ENCODE measurements at regions not wholly inside any gene's neighbourhood (a gene's known extent, or its start where the extent isn't known, plus 50 kb on each side); places are given as distances from the start of the nearest gene placed in this dataset.

DNA sequence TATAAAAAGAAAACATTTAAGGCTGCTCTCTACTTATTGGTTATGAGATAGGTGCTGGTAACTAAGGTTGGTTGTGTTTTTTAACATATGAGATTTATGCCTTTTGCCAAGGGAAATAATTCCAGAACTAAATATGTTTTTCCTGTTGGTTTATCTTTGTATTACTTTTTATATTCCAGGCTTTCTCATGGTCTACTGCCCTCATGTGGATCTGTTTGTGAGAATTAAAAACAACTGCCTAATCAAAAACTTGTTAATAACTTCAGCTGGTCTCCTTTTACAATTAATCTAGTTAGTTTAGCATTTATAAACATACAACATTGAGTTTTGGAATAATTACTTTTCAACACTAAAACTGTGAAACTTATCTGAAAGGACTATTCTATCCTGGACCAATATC is 1208.3 kb downstream of the ADGRL3 start:
- TF ChIP-seq, protein P1, sequence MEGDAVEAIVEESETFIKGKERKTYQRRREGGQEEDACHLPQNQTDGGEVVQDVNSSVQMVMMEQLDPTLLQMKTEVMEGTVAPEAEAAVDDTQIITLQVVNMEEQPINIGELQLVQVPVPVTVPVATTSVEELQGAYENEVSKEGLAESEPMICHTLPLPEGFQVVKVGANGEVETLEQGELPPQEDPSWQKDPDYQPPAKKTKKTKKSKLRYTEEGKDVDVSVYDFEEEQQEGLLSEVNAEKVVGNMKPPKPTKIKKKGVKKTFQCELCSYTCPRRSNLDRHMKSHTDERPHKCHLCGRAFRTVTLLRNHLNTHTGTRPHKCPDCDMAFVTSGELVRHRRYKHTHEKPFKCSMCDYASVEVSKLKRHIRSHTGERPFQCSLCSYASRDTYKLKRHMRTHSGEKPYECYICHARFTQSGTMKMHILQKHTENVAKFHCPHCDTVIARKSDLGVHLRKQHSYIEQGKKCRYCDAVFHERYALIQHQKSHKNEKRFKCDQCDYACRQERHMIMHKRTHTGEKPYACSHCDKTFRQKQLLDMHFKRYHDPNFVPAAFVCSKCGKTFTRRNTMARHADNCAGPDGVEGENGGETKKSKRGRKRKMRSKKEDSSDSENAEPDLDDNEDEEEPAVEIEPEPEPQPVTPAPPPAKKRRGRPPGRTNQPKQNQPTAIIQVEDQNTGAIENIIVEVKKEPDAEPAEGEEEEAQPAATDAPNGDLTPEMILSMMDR (IDR thresholded peaks at IDR 0.05): no peak
- no peak for DNase-seq (ENCODE audit: low spot score)
- Histone ChIP-seq H3K4me3 (no peak overlapping the region), H3K27ac (no peak overlapping the region)

DNA sequence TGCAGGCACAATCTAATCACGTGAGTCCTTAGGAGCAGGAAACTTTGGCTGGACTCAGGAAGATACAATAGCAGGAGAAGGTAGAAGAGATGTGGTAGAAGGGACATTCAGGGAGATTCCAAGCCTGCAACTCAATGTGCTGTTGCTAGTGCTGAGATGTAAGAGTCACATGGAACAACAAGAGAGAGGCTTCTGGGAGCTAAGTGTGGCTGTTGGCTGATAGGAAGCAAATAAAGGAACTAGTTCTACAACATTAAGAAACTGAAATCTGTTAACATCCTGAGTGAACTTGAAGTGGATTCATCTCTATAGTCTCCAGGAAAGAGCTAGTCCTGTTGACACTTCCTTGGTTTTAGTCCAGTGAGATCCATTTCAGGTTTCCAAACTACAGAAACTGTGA is 1207.4 kb downstream of the ADGRL3 start:
- DNase-seq (ENCODE audit: low spot score): no peak
- Histone ChIP-seq H3K4me3 (no peak overlapping the region), H3K27ac (no peak overlapping the region)
- TF ChIP-seq, protein P1 (IDR thresholded peaks at IDR 0.05): no peak

DNA sequence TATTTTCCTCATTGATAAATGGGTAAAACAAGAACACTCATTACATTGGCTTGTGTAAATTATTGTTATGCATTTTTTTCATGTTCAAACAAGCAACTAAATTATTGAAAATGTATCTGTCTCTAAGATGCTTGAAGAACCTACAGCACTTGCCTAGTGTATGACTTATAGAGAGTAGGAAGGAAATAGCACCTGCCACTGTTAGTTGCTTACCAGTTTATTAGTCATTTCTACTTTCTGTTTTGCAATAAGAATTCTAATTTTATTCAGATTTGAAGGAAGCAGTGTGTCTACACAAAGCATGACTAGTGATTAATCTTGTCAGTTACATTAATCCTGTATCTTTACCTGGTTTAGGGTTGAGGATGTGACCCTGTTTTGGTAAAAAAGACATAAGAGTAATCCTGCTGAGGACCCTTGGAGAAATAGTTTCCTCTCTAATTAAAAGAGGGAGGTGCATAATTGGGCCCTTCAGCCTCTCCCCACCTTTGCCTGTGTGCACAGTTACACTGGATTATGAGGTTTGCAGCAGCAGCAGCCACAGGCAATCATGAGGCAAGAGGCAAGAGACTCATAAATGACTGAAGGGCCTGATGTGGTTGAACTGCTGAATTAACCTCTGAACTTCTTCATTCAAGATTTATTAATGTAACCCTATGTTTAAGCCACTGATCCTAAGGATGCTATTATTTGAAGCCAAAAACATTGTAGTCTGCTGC is 1202.1 kb downstream of the ADGRL3 start:
- no peak for DNase-seq (ENCODE audit: low spot score)
- Histone ChIP-seq H3K4me3 (no peak overlapping the region), H3K27ac (no peak overlapping the region)
- TF ChIP-seq, protein P1 (IDR thresholded peaks at IDR 0.05): no peak

DNA sequence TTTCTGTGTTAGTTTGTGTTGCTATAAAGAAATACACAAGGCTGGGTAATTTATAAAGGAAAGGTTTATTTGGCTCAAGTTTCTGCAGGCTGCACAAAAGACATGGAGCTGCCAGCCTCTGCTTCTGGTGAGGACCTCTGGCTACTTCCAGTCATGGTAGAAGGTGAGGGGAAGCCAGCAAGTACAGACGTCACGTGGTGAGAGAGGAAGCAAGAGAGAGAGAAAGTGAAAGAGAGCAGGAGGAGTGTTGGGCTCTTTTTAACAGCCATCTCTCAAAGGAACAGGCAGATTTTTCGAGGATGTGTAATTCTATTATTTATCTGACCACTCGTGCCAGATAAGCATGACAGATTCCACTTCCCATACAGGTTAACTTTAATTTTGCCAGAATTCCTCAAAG is 1199.1 kb downstream of the ADGRL3 start:
- TF ChIP-seq, protein P1 (IDR thresholded peaks at IDR 0.05): no peak
- Histone ChIP-seq H3K4me3 (no peak overlapping the region), H3K27ac (no peak overlapping the region)
- no peak for DNase-seq (ENCODE audit: low spot score)

DNA sequence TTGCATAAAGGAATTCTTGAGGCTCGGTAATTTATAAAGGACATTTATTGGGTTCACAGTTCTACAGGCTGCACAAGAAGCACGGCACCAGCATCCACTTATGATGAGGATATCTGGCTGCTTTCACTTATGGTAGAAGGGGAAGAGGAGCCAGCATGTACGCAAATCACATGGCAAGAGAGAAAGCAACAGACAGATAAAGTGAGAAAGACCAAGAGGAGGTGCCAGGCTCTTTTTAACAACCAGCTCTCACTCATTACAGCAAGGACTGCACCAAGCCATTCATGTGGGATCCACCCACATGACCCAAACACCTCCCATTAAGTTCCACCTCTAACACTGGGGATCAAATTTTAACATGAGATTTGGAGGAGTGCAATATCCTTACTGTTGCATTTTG is 1198.2 kb downstream of the ADGRL3 start:
- Histone ChIP-seq H3K4me3 (no peak overlapping the region), H3K27ac (no peak overlapping the region)
- TF ChIP-seq, protein P1 (IDR thresholded peaks at IDR 0.05): no peak
- no peak for DNase-seq (ENCODE audit: low spot score)

DNA sequence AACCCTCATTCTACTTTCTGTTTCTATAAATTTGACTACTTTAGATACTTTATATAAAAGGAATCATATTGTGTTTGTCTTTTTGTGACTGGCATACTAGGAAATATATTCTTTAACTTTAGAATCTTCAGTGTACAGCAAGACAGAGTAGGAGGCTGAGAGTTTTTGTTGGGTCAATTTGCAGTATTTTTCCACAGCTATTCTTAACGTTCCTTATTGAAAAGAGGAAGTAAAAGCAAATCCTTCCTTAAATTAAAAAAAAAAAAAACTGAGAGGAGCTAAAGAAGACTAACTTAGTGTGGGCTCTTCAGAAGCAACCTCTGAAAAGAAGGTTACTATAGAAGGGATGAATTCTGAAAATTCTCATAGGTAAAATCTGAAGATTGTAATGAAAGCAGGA is 1194.6 kb downstream of the ADGRL3 start:
- Histone ChIP-seq H3K4me3 (no peak overlapping the region), H3K27ac (no peak overlapping the region)
- DNase-seq (ENCODE audit: low spot score): no peak
- TF ChIP-seq, protein P1 (IDR thresholded peaks at IDR 0.05): no peak

DNA sequence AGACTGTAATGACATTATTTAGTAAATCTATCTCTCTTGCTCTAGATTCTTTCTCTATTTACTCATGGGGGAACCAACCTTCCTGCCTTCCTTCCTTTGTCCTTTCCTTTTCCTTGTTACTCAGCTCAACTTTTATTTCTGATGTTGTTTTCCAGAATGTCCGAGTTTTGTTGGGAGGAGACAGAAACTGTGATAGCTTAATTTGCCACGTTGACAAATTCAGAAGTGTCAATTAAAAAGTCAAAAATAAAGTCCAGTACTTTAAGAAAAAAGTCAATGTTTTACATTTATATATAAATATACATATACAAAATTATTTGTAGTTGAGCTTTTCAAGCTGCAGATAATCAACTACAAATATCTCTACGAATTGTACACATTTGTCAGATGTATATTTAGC is 1187.7 kb downstream of the ADGRL3 start:
- TF ChIP-seq, protein P1 (IDR thresholded peaks at IDR 0.05): no peak
- Histone ChIP-seq H3K27ac (no peak overlapping the region), H3K4me3 (no peak overlapping the region)
- DNase-seq (ENCODE audit: low spot score): no peak
